ENCODE measurements at regions not wholly inside any gene's neighbourhood (a gene's known extent, or its start where the extent isn't known, plus 50 kb on each side); places are given as distances from the start of the nearest gene placed in this dataset.
A peak's percentile ranks its signal among the peaks of the same experiment; 100 is the strongest.
"Not testable (repeated sequence)": the region's sequence is repeated elsewhere in the genome, so short reads cannot be mapped to it uniquely, and the experiment has no call there.

DNA sequence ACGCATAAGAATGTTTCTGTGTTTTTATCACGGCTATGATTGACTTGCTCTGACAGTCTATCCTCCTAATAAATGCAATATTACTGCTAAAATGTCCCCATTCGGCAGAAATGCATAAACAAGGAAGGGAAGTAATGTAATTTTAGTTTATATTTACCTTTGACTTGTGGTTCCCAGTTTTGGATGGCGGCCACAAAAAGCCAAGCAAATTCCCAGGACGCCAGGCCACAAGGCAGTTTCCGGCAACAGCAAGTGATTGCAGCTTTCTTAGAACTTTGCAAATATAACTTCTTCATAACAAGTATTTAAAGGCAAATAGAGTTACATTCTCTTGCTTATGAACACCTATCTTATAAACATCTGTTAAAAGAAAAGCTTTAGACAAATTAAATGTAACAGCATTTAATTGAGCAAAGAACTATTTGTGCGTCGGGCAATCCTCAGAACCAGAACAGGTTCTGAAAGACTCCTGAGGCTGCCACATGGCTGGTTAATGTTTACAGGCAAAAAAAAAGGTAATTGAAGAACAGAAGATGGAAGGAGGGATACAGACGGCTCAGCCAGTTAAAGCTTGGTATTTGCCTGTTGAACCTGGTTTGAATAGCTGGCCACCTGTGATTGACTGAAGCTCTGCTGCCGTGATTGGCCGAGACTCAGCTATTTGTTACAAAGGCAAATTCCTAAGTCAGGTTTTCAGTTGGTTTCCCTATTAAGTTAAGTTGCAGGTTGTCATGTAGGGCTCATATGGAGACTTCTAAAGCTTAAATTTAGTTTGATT is 80.8 kb downstream of the C21orf91 start:
- no peak for DNase-seq

DNA sequence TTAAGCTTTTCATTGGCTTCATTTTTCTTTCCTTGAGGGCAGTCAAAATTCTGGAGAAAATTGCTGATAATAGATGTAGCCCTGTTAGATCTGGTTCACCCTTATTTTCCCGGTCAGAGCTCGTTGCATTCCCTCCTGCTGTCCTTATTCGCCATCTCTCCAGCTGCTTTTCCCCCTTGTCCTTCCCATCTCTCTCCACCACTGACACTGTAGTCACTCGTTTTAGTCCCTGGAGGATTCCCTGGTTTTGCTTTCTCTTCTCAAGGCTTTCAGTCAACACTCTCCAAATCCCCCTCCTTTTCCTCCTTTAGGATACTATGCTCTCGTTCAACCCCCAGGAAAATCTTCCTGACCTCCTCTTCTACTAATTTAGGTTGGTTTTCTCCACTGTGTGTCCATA is 83.1 kb downstream of the C21orf91 start:
- no peak for DNase-seq

DNA sequence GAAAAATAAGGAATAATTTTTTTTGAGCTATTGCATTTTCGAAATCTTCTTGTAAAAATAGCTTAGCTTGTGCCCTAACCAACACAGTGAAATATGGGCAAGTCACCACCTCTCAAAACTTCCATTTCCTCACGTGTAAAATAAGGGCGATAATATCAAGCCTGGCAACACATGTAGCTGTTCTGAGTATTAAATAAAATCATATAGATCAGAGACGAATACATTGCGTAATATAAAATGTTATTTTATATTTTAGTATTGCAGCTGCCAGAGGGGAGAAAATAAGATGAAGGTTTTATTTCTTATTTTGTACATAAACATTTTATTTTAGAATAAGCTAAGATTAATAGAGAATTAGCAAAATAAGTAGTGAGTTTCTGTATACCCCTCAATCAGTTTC is 85.9 kb downstream of the C21orf91 start:
- no peak for DNase-seq

DNA sequence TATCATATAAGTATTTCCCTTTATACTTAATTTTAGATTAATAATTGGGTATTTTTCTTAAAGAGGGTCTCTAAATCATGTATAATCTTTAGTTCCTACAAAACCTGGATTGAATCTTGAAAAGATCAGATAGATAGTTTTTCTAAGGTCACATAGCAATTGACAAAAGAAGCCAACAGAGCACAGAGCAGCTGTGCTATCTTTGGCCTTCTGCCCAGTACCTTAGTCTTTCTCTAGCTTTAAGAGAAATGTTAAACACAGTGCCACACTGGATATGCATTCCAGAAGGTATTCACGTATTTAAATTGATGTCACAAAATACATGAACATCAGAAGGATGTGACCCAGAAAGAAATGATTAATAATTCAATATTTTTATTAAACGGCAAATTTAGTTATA is 86.8 kb downstream of the C21orf91 start:
- DNase-seq, result no peak

DNA sequence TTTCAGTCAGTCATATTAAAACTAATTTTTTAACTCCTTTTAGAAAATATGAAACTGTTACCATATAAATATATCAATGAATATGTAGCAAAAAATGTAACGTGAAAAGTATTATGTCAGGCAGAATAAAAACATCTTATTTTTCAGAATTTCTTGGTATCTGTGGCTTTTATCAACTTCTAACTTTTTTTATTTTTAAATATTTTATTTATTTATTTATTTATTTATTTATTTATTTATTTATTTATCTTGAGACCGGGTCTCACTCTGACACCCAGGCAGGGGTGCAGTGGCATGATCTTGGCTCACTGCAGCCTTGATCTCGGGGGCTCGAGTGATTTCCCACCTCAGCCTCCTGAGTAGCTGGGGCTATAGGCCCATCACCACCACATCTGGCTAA is 87.6 kb downstream of the C21orf91 start:
- no peak for DNase-seq

DNA sequence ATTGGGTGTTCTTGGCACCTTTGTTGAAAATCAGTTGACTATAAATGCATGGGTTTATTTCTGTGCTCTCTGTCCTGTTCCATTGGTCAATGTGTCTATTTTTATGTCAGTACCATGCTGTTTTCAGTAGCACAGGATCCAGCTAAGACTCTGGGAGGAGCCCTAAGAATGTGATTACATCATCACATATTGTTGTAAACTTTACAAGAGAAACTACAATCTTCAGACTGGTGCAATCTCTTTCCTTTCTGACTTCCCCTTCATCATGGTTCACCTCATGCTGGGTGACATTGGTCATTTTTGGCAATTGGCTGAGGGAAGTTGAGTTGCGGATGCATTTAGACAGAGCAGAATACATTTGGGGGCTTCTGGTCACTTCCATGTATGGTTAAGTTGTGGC is 88.4 kb downstream of the C21orf91 start:
- no peak for DNase-seq

DNA sequence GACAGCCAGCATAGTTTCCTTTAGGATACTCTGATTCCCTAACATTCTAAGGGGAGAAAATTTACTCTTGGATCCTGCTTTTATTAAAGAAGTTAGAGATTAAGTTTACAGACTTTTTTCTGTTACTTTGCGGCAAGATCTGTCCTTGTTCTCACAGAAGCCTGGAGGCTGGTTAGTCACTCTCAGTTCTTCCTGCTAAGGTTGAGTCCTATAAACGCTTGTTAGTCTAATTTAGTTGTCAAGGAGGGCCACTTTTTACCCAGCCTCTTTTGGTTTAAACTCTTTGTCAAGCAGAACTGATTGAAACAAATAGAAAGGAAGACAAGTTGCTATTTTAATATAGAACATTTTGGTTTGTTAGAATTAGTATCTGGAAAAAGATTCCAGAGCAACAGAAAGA is 89.7 kb downstream of the C21orf91 start:
- no peak for DNase-seq

DNA sequence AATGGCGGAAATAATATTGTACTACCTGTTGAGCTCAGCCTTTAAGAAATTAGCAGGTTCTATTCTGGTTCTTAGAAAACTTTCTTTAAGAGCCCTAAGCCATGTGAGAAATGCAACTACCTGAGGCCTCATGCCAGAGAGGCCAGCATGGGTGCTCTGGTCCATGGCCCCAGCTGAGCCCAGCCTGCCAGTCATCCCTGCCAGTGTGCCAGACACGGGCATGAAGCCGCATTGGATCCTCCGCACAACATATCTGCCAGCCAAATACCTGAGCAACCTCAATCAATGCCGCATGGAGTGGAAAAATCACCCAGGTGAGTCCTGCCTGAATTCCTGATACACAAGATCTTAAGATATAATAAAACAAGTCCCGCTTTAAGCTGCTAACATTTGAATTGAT is 91.8 kb downstream of the C21orf91 start:
- no peak for DNase-seq

DNA sequence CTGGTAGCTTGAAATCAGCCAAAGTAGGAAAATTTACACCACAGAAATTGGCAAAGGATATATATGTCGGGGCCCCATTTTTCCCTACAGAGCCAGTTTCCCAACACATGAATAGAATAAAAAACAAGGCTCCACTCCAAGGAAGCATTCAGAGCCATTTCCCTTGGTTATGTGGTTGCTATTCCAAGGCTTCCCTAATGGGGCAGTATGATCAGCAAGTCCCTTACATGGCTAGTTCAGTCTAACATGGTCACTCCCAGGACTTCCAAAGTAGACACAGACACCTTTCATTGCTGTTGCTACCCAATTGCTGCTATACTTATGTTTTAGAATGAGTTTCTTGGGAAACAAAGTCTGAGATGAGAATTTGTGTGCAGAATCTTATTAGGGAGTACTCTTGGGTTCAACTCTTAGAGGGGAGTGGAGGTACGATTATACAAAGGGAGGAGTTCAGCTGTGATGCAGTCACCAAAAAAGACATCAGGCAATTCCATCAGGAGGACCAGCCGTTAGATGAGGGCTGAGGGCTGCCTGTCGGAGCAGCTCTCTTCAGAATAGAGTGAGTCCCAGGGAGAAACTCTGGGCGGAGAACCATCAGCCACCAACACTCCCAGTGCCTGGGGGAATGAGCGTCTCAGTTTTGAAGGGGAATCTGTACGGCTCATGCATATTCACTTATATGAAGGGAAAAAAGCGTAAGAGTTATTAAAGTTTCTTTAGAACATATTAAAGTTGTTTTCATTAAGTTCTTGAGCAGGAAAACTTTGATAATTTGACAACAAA is 92.9 kb downstream of the C21orf91 start:
- DNase-seq, result no peak

DNA sequence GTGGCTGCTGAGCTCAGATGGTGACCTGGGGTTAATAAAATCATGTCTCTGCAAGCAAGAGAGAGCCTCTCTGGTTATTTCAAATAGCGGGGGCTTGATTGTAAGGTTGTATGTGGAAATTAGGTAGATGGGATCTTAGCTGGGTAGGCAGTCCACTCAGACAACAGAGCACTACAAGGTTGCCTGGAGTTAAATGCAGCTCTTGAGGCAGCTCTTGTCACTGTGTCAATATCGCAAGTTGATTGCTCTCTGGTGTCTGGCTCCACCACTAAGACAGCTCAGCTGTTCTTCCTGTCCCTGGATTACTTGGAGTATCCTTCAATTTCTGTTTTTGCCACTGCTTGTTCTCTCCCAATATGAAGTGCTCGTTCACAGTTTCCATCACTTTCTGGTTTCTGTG is 93.8 kb downstream of the C21orf91 start:
- no peak for DNase-seq

DNA sequence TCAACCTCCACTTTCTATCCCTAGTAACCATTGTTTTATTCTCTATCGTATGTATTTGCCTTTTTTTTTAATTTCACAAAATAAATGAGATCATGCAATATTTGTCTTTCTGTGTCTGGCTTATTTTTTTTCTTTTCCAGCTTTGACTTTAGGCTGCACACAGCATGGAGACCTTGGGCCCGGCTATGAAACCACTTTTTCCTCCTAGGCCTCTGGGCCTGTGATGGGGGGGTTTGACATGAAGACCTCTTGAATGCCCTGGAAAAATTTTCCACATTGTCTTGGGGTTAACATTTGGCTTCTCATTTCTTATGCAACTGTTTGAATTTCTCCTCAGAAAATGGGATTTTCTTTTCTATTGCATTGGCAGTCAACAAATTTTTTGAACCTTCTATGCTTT is 100.2 kb upstream of the BTG3 start:
- no peak for DNase-seq

DNA sequence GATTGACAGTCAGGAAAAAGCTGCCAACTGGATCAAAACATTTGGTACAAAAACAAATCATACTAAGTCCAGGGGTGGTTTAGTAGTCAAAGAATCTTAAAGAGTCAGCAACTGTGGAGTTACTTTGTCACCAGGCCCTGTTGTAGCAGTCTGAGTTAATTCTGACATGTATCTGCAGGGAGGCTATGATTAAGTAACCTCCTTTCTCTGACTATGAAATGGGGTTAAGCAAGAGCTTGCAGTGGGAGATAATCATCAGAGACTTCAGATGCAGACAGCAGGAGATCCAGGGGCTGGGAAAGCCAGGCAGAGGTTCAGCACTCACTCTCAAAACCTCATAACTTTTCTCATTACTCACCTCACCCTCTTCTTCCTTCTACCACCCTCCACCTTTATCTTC is 99.2 kb upstream of the BTG3 start:
- DNase-seq, result no peak

DNA sequence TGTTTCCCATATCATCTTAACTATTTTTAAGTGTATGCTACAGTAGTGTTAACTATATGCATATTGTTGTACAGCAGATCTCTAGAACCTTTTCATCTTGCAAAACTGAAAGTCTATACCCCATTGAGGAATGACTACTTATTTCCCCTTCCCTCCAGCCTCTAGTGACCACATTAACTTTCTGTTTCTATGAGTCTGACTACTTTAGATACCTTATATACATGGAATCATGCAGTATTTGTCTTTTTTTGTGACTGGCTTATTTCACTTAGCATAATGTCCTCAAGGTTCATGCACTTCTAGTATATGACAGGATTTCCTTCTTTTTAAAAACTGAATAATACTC is 96.5 kb upstream of the BTG3 start:
- DNase-seq, result no peak

DNA sequence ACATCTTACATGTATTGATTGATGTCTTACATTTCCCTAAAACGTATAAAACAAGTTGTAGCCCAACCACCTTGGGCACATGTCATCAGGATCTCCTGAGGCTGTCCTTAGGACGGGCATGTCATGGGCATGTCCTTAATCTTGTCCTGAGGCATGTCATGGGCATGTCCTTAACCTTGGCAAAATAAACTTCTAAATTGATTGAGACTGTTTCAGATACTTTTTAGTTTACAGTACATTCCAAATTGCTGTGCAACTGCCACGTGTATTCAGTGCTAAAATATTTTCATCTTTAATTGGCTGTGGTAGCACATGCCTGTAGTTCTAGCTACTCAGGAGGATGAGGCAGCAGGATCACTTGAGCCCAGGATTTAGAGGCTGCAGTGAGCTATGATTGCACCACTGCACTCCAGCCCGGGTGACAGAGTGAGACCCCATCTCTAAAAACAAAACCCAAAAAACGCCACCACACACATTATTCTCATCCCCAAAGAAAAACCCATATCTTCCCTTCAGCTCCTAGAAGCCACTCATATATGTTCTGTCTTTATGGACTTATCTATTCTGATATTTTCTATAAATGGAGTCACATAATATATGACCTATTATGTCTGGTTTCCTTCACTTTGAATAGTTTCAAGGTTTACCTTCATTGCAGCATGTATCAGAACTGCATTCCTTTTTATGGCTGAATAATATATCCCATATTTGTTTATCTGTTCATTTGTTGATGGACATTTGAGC is 96.0 kb upstream of the BTG3 start:
- no peak for DNase-seq

DNA sequence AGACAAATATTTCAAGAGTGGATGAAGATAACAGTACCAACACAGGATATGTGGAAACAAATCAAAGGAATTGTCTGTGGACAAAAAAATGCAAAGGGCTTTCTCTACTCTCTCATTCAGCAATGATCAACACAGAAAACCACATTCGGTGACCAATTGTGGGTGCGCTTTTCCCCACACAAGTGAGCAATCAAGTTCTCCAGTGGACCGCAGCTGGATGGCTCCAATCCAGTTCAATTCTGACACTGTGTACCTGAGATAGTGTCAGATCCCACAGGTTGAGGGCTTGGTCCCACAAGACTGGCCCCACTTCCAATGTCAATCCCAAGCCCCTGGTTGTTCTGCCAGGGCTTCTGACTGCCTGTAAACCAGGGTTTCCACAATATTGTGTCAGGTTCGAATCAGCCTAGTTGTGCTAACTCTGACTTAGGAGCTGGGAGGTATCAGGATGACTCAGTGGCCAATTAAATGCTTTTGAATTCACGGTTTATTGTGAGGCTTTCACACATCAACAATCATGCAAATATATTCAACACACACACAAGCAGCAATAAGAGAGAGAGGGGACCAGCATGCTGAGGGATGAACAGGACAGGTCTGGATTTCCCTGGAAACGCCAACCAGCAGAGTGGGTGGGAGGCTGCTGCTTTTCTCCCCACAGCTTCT is 87.0 kb upstream of the BTG3 start:
- no peak for DNase-seq

DNA sequence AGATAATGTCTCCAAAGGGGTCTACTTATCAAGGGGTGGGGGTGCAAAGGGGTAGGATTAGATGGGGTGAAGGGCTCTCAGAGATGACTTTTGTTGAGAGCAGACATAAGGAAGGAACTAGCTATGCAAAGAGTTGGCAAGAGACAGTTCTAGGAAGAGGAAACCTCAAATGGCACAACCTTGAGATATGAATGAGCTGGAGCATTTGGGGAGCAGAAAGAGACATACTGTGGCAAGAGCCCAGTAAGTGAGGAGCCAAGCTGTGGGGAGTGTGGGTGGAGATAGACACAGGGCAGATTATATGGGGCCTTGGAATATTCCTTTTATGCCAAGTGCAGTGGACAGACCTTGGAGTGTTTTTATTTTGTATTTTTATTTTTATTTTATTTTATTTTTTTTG is 84.8 kb upstream of the BTG3 start:
- DNase-seq, result no peak

DNA sequence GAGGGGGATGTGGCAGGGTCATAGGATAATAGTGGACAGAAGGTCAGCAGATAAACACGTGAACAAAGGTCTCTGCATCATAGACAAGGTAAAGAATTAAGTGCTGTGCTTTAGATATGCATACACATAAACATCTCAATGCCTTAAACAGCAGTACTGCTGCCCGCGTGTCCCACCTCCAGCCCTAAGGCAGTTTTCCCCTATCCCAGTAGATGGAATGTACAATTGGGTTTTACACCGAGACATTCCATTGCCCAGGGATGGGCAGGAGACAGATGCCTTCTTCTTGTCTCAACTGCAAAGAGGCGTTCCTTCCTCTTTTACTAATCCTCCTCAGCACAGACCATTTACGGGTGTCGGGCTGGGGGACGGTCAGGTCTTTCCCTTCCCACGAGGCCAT is 81.7 kb upstream of the BTG3 start:
- not testable (repeated sequence) for DNase-seq

DNA sequence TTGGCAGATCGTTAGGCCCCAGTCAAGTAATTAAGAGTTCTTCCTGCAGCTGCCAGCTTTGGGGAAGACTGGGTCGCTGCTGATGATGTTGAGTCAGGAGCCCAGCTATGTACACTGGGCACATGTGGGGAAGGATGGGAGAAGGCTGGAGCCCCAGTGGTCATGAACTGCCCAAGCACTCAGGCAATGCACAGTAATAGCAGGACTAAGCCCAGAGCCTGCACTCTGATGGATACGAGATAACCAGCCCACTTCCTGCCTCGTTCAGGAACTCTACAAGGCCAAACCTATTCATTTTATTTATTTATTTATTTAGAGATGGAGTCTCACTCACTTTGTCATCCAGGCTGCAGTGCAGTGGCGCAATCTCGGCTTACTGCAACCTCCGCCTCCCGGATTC is 81.1 kb upstream of the BTG3 start:
- DNase-seq, result no peak

DNA sequence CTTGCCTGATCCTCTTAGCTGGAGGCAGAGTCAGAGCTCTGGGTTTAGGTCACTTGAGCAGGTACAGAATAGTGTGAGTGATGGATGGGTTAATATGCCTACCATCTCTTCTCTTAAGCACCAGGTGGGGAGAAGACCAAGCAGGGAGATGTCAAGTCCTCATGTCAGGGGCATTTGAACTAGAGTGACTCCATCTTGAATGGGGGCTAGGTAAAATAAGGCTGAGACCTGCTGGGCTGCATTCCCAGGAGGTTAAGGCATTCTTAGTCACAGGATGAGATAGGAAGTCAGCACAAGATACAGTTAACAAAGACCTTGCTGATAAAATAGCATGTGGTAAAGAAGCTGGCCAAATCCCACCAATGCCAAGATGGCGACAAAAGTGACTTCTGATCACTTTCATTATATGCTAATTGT is 77.4 kb upstream of the BTG3 start:
- DNase-seq, result no peak

DNA sequence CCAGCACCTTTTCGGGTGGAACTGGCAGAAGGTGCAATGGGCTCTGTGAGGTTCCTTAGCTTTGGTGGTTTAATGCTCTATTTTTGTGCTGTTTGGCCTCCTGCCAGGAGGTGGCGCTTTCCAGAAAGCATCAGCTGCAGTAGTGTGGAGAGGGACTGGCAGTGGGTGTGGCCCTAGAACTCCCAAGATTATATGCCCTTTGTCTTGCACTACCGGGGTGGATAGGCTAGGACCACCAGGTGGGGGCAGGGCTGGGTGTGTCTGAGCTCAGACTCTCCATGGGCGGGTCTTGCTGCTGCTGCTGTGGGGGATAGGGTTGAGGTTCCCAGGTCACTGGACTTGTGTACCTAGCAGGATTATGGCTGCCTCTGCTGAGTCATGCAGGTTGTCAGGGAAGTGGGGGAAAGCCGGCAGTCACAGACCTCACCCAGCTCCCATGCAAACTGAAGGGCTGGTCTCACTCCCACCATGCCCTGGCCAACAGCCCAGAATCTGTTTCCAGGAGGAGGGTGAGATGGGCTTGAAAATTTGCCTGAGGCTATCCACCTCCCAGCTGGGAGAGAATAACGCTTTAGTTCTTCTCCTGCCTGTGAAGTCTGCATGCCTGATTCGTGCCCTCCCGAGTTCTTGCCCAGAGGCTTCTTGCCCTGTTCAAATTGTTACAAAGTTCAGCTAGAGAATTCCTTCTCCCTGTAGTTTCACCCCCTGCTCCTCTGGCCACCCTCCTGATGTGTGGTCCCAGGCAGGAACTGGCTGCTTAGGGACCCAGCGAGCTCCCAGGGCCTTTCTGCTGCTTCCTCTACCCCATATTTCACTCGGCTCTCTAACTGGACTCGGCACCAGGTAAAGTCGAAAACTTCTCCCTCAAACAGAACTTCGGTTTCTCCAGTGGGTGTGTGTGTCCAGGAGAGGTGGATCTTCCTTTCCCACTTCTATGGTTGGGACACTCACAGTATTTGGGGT is 76.5 kb upstream of the BTG3 start:
- peak; percentile 46 to 53 for DNase-seq

DNA sequence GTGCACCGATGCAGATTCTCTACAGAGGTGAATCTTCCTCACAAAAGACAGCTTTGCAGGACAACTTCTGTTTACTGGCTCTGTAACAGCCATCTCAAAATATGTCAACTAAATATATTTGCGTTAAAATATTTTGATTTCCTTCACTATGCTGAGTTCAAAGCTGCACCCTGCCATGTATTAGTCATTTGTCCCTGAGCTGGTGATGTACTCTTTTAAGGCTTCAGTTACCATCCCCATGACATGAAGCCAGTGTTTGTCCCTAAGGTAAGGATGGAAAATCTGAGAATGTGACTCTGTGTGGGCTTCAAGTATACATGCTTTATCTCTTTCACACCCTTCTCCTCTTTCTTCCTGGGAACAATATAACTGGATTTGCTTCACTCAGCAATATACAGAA is 70.2 kb upstream of the BTG3 start:
- DNase-seq, result no peak

DNA sequence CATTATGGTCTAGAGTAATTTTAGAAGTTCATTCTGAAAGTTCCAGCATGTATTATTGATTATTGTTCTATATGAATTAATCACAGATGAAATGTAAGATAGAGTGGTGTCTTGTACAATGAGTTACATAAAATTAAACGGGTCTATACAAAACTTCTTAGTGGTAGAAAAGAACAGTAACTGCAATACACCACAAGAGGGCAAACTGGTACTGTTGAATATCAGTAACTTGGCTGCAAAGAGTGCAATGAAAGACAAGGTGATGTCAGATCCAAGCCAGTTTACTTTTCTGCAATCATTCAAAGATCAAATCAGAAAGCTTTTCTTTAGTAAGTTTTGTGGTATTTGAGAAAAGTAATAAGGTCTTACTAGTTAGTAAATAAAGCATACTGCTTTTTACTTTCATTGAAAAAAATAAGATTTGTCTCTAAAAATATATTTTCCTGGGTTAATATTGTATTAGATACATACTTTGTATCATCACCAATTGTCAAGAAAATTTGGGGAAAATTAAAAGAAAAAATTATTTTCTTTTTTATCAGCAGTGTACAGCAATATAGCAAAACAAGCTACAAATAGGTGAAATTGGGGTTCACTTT is 66.4 kb upstream of the BTG3 start:
- DNase-seq, result no peak

Data from activated CD4-positive, alpha-beta T cell treated with anti-CD3 and anti-CD28 coated beads, Interleukin-2, amount 50 U/mL, for 4 hours (primary cell).